Liver (tissue), 2 donors: ENCODE measurements at regions not wholly inside any gene's neighbourhood (a gene's known extent, or its start where the extent isn't known, plus 50 kb on each side); places are given as distances from the start of the nearest gene placed in this dataset.

ENCODE experiments used
- CTCF ChIP-seq: fragments of 150-350 bp; IDR thresholded peaks from 2 replicates; pipeline ENCODE4 v1.5.1; 2017; ENCODE audit warnings: improper control_type of control experiment, low read depth, low read length; ENCODE audit not compliant: missing input control
- YY1 ChIP-seq: IDR thresholded peaks from 2 replicates; pipeline ENCODE4 v1.6.1; 2016; ENCODE audit warnings: antibody characterized with exemption, mild to moderate bottlenecking
- donor health status: healthy.

DNA sequence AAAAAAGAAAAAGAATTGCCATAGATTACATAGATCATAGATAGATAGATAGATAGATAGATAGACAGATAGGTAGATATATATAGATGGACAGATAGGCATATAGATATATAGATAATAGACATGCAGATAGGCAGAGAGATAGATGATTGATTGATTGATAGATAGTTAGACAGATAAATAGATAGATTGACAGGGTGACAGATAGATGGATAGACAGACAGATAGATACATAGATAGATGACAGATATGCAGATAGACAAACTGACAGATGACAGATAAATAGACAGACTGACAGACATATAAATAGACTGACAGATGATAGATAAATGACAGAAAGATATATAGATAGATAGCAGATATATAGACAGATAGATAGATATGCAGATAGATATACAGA is 474.0 kb downstream of the IRS2 start:
- TF ChIP-seq CTCF: no peak
- no peak for TF ChIP-seq YY1
